ENCODE measurements at regions not wholly inside any gene's neighbourhood (a gene's known extent, or its start where the extent isn't known, plus 50 kb on each side); places are given as distances from the start of the nearest gene placed in this dataset.
A peak's percentile ranks its signal among the peaks of the same experiment; 100 is the strongest.

GRCh38 chr3:30980993-30981392, 86.5 kb upstream of the GADL1 start:
- DNase-seq (ENCODE audit: low read depth in 2 of 2): no peak
- H3K4me3 ChIP-seq (replicated peaks in 1 of 2; ENCODE audit: low read depth in 2 of 2, low read length in 2 of 2): no peak overlapping the region
- TF ChIP-seq CTCF (IDR thresholded peaks at IDR 0.05; ENCODE audit: low read depth, low read length): no peak

- no peak overlapping the region for H3K4me3 ChIP-seq (replicated peaks in 1 of 2; ENCODE audit: low read depth in 2 of 2, low read length in 2 of 2)
- no peak for DNase-seq (ENCODE audit: low read depth in 2 of 2)
- TF ChIP-seq CTCF (IDR thresholded peaks at IDR 0.05; ENCODE audit: low read depth, low read length): no peak
Observed at GRCh38 chr3:30982416-30983075, 88.1 kb upstream of the GADL1 start.

GRCh38 chr3:30984855-30985749, 90.6 kb upstream of the GADL1 start:
- H3K4me3 ChIP-seq (replicated peaks in 1 of 2; ENCODE audit: low read depth in 2 of 2, low read length in 2 of 2): no peak overlapping the region
- peak in 1 of 2 donors; percentile 12 for DNase-seq (ENCODE audit: low read depth in 2 of 2)
- no peak for TF ChIP-seq CTCF (IDR thresholded peaks at IDR 0.05; ENCODE audit: low read depth, low read length)

- no peak overlapping the region for H3K4me3 ChIP-seq (replicated peaks in 1 of 2; ENCODE audit: low read depth in 2 of 2, low read length in 2 of 2)
- no peak for TF ChIP-seq CTCF (IDR thresholded peaks at IDR 0.05; ENCODE audit: low read depth, low read length)
- DNase-seq (ENCODE audit: low read depth in 2 of 2): no peak
Observed at GRCh38 chr3:30986551-30986950, 92.1 kb upstream of the GADL1 start.

- no peak for DNase-seq (ENCODE audit: low read depth in 2 of 2)
- H3K4me3 ChIP-seq (replicated peaks in 1 of 2; ENCODE audit: low read depth in 2 of 2, low read length in 2 of 2): no peak overlapping the region
- TF ChIP-seq CTCF (IDR thresholded peaks at IDR 0.05; ENCODE audit: low read depth, low read length): no peak
Observed at GRCh38 chr3:30988769-30989168, 94.3 kb upstream of the GADL1 start.

GRCh38 chr3:30989276-30990030, 95.0 kb upstream of the GADL1 start:
- no peak overlapping the region for H3K4me3 ChIP-seq (replicated peaks in 1 of 2; ENCODE audit: low read depth in 2 of 2, low read length in 2 of 2)
- no peak for DNase-seq (ENCODE audit: low read depth in 2 of 2)
- no peak for TF ChIP-seq CTCF (IDR thresholded peaks at IDR 0.05; ENCODE audit: low read depth, low read length)

All from cardiac fibroblast (primary cell).